GM18868 (cell line): ENCODE measurements at regions not wholly inside any gene's neighbourhood (a gene's known extent, or its start where the extent isn't known, plus 50 kb on each side); places are given as distances from the start of the nearest gene placed in this dataset.
"Not testable (repeated sequence)": the region's sequence is repeated elsewhere in the genome, so short reads cannot be mapped to it uniquely, and the experiment has no call there.

ENCODE experiments used
- ATAC-seq: cut with Tn5 transposase; IDR thresholded peaks from one replicate; pipeline ENCODE4 v1.9.1; 2021; ENCODE audit warnings: mild to moderate bottlenecking, moderate library complexity; ENCODE audit not compliant: unreplicated experiment

DNA sequence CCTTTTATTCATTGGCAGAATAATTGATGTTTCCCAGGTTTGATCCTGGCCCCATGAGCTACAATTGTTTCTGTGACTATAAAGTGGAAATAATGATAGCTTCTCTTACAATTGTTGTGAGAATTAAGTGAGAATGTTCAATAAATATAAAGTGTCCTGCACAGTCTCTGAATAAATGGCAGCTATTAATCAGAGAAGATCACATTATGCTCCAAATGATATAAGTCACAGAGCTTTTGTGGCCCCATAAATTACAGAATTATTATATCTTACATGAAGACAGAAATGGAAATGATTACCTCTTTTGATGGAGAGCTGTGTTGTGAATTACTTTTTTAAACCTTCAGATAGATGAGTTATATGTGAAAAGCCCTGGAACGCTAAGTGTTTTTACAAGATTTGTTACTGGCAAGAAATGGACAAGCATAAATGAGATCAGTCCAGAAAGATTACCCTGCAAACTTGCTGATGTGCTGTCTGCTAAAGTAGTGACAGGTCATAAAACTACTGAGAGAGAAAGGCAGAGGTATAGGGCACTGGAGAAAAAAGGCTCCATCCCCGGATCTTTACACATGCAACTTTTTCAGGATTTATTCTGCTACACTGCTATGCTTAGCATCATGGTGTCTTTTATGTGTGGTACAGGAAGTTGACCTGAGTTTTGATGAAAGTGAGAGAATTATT, 750.9 kb upstream of the GOT2 start:
- no peak for ATAC-seq

DNA sequence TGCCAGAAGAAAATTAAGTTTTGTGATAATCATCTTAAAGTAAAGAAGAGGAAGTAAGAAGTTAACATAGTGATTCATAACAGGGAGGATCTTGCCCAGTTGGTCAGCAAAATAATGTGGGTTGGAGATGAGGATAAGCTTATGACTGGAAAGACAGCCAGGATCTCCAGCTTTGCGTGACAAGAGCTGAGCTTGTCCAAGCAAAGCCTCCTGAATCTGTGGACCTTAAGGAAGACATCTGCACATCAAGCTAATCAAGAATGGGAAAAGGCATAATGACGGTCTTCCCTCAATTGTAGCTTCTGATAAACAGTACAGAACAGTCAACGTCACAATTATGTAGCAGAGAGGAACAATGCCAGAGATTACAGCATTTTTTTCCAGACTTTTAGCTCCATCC, 744.7 kb upstream of the GOT2 start:
- ATAC-seq = no peak

DNA sequence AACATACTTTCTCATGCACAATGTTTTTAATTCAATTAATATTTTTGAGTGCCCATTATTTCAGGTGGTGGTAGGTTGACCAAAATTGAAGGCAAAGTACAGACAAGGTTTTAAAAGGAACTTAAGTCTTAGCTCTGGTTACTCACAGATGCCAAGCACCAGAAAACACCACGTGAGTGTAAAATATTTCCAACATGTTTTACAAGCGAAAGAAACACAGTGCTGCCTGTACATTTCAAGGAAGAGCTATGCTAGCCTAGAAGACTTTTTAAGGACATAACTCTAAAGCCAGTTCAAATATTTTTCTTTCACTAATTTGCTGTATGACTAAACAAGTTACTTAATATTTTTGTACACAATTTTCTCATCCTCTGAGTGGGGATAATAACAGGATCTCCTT, 736.4 kb upstream of the GOT2 start:
- ATAC-seq = no peak

DNA sequence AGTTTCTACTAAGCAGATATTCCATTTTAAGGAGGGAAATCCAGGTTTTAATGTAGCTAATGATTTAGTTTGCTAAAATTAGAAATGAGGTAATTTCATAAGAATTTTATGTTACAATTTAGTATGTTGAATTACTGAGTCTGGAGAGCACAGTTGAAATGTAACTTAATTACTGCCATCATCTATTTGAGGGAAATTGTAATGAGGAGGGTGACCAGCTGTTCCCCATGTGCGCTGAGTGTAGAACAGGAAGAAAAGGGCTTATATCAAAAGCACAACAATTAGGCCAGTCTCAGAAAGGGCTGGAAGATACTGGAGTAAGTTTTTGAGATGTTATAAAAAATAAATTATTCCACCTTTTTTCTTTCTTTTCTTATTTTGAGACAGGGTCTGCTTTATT, 735.1 kb upstream of the GOT2 start:
- no peak for ATAC-seq

DNA sequence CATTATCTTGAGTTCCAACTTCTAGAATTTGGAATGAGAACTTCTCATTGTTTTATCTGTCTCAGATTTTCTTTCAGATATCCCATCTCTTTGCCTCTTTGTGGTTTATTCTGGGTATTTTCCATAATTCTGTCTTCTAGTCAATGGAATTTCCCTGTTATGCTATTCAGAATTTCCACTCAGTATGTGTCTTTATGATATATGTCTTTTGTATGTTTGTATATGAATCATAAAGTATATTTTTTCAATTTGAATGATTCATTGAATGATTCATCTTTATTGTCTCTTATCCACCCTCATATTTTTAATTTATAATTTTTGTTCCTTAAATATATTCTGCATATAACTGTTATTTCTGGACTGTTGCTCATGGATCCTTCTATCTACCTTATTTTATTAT, 729.7 kb upstream of the GOT2 start:
- ATAC-seq = no peak

DNA sequence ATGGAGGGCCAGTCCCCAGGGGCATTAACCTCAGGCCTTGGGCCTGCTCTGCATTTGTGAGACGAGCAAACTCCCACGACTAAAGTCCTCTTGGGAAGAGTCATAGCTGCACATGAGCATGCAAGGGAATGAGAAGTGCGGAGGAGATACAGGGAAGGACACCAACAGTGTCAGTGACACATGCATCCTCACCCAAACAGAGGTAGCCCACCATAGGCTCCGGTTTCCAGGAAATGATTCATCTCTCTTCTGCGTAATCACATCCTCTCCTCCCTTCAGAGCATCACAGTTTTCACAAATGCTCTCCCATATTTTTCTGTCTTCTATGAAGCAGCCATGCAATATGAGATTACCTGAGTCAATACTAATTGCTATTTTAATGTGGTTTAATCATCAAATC, 725.7 kb upstream of the GOT2 start:
- no peak for ATAC-seq

DNA sequence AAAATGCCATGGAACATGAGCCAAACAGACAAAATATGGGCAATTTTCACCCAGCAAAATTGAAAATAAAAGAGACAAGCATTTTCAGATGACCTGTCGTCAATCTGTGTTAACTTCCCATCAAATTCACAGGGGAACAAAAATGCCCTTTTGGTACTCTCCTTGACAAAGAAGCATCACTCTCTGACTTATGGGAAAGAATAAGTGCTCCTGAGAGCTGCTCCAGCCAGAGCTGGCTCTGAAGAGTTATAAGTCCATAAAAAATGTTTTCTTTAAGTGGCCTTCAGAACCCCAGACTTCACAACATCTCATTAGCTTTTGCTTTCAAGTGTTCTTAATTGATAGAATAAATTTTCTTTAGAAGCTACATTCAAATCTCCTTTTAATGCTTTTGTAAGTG, 721.4 kb upstream of the GOT2 start:
- ATAC-seq = no peak

DNA sequence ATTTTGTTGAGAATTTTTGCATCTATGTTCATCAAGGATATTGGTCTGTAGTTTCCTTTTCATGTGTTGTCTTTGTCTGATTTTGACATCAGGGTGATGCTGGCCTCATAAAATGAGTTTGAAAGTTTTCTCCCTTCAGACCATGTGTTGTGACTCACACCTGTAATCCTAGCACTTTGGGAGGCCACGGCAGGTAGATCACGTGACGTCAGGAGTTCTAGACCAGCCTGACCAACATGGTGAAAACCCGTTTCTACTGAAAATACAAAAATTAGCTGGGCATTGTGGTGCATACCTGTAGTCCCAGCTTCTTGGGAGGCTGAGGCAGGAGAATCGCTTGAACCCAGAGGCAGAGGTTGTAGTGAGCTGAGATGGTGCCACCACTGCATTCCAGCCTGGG, 716.4 kb upstream of the GOT2 start:
- not testable (repeated sequence) for ATAC-seq

DNA sequence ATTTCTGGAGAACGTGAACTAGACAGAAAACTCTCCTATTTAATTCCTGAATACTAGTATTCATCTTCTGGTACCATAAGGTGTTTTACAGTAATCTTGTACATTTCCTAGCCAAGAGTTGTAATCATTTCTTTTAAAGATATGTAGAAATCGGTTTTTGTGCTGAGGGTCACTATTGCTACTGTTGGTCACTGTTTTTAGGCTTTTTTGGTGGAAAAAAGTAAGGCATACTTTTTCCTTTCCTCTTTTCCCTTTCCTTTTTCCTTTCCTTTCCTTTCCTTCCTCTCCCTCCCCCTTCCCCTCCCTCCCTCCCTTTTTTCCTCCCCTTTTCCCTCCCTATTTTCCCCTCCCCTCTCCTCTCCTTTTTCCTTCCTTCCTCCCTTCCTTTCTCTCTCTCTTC, 706.4 kb upstream of the GOT2 start:
- ATAC-seq = no peak

DNA sequence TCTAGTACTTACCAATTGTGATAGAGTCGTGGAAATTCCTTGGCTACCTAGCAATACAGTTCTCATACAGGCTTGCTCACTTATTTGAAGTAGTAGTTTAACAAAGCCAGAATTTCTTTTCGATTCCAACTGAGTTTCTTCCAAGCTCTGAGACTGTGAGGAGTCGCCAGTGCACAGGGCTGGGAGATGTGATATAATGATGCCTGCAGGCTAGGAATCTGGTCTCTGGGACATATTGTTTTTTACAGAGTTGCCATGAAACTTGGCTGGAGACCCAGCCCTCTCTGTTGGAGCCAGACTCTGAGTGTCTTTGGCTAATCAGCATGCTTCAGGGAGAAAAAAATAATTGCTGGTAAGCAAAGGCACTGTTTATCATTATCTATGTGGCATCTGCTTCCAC, 698.8 kb upstream of the GOT2 start:
- no peak for ATAC-seq

DNA sequence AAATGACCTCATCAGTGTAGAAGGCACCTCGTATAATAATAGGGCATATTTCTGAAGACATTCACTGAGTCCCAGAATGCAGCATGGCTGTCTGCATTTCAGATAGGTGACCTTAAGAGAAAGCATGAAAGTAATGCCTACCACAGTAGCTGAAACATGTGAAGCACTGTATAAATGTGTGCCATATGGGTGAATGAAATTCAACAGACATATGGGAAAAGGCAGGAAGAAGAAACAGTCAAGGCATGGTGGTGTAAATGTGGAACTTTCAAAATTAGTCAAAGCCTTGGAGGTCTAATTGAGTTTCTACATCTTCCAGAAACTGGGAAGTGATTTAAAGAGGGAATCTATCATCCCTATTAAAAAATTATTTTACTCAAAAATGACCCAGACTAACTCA, 698.2 kb upstream of the GOT2 start:
- no peak for ATAC-seq

DNA sequence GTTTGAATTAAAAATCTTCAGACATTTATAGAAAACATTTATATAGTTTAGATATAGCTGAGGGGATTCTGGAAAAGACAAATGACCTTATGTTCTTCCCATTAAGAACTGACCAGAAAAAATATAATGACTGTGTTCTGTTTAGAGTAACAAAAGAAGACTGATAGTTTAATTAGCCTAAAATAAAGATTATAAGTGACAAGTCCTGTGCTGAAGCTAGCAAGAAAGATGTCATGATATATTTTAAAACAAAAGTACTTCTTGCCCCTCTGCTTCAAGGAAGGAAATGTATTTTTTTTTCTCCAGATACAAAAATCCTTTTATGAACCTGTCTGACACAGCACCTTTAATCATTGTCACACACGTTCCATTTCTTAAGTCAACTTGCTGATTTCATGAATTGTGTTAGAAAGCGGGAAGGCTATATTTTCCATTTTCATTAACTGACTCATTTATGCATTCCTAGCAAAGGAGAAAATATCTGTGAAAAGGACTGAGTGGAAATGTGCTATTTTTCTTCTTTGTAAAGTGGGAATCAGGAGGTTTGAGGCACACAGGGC, 690.7 kb upstream of the GOT2 start:
- no peak for ATAC-seq

DNA sequence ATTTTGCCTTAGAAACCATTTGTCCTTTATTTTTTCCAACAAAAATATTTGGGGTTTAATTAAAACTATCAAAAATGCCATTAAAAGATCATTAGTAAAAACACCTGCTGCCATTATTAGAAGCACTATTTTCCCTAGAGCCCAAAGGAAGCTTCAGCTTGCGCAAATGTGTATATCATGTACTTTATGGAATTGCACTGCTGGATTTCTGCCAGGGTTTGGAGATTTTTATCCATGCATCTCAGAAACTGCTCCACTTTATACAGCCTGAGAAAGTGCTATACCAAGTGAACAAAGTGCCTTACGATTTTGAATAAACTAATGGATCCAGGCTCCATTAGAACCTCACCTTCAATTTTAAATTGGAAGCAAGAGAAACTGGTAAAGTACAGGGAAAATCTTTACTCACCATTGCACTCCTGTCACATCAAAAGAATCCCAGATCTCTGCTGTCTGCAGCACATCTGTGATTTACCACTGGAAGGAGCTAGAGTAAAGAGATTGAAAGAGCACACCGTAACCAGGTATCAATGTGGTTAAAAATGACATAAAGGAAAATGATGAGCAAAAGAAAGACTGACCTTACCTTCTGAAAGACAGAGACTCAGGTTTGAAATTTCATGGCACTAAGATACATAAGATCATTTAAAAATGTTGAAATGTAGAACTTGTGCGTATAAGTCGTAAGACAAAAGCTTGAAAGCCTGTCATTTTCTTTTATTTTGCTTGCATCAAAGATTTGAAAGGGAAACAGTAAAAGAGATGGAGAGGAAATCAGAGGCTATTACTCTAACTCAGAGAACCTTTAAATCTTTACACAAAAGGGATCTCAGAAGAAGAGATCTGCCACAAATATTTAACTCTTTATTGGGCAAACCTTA, 678.1 kb upstream of the GOT2 start:
- ATAC-seq = no peak

DNA sequence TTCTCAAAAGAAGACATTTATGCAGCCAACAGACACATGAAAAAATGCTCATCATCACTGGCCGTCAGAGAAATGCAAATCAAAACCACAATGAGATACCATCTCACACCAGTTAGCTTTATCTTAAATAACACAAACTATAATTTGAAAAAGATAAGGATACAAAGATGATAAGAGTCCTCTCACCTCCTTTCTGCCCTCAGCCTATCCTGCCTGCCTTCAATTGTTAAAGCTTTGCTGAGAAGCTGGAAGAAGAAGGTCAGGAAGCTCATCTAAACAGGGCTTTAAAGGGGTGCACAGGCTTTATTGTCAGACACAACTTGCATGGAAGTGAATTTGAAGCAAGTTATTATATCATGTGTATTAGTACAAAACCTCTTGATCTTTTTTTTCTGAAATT, 676.3 kb upstream of the GOT2 start:
- no peak for ATAC-seq

DNA sequence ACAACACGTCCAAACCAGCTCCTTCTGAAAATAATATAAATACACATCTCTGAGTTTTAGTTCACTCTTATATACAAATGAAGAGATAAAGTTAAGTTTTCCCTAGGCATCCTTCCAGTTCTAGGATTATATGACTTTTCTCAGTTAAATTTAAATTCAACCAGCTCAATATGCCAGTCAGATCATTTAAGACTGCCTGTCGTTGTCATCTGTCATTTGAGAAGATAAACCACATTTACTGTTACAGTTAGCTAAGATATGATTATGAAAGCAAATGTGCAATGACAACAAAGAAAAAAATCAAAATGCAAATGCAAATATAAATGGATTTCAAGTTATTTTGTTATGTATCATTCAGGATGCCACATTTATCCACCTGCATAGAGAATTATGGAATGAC, 671.7 kb upstream of the GOT2 start:
- ATAC-seq = no peak

DNA sequence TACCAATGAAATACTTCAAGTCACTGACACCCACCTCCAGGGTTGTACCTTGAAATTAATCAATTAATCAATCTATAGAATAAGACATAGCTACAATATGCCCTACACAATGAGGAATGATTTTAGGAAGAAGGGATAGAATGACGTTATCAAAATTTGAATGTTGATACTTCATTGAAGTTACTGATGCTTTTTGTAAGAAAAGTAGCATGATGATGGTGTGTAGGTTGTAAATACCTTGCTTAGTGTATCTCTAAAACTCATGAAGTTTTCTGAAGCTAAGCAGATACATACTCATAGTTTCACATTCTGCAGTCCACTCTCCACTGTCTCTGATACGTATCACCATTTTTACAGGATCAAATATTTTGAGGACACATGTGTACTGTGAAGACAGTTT, 670.4 kb upstream of the GOT2 start:
- no peak for ATAC-seq

DNA sequence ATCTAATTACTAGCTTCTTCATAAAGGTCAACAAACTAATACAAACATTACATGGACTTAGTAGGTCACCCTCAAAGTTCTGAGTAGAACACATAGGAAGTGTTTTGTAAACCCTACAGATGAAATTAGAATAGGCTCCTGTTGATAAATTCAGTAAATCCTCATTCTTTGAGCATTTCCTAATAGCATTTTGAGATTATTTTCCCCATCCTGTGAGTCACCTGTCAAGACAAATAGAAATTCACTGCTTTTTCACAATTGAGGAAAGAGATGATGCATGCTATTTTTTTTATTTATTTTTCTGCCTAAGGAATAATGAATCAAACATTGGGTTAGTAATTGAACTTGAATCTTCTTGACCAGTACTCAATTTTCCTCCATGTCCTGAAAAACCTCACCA, 666.7 kb upstream of the GOT2 start:
- ATAC-seq = no peak

DNA sequence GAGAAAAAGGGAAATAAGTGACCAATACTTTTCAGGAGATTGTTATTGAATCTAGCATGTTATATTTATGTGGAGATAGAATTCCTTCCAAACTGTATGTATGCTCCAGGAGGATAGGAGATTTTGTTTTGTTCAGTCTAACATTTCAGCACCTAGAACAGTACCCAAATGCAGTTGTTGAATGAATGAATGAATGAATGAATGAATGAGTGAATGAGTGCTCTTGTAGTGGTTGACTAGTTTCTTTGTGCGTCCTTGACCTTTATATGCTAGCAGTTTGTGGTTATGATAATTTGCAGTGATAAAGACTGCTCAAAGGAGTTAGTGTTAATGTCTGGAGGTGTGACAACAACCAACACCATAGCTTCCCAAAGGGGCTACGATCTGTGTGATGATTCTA, 663.5 kb upstream of the GOT2 start:
- no peak for ATAC-seq

DNA sequence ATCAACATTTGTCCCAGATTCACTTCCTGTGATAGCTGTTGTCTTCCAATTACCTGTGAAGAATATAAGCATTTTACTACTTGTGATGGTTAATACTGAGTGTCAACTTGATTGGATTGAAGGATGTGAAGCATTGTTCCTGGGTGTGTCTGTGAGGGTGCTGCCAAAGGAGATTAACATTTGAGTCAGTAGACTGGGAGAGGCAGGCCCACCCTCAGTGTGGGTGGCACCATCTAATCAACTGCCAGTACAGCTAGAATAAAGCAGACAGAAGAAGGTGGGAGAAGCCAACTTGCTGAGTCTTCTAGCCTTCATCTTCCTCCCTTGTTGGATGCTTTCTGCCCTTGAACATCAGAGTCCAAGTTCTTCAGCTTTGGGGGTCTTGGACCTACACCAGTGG, 660.4 kb upstream of the GOT2 start:
- ATAC-seq = no peak

DNA sequence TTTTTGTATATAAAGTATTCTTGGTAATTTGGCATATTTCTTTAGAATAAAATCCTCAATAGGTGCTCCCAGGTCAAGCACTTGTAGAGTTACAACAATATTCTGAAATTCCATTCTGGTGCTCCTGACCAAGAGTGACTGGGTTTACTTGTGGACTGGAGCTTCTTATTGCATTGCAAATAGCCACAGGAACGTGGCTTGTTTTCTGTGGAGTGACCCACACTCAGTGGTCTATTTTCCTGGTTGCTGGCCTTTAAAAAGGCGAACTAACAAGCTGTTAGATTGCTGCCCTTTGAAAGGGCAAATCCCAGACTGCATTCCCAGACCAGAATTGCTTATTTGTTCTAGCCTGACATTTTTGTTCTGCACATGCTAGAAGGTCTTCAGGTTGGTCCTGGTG, 658.8 kb upstream of the GOT2 start:
- no peak for ATAC-seq

DNA sequence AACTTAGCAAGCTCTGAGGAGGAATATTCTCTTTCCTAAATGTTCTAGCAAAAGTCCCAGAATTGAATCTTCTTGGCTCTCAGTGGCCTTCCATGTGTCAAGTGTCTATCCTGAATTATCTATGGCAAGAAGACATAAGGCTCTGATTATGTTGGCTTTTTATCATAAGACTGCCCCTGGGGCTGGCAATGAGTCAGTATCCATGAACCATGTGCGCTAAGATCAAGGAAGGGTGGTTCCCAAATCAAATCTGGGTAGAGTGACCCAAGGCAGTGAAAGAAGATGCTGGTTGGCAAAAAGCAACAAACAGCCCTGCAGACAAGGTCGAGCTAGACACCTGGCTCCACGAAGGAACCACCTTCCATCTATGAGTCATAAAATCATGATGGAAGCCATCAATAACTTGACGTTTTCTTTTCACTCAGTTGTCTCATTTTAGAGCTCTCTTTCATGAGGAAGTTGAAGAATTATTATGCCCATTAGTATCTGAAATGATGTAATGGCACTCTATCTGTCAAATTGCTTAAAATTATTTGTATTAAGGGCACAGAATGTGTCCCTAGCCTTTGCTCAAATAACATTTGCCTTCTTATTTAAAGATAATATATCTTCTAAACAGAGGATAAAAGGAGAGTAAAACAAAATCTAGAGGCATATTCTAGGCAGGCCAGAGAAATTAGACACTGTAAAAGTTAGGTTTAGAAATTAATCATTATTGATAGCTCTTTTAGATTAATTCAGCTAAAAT, 657.7 kb upstream of the GOT2 start:
- no peak for ATAC-seq

DNA sequence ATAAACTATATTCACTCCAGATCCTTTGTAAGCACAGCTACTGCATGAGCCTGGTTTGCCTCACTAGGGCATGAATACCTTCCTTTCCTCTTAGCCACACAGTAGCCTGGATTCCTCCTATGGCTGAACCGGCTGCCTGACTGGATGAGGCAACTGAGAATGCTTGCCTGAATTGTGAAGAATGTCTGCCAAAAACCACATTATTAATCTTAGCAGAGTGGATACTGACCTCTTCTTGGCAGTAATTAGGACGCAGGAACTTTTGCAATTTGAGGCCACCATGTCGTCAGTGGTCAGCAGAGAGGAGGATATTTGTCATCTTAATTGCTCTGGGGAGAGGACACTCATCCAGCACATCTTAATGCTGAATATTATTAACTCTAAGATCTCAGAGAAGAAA, 651.8 kb upstream of the GOT2 start:
- no peak for ATAC-seq
